ENCODE measurements at regions not wholly inside any gene's neighbourhood (a gene's known extent, or its start where the extent isn't known, plus 50 kb on each side); places are given as distances from the start of the nearest gene placed in this dataset.

DNA sequence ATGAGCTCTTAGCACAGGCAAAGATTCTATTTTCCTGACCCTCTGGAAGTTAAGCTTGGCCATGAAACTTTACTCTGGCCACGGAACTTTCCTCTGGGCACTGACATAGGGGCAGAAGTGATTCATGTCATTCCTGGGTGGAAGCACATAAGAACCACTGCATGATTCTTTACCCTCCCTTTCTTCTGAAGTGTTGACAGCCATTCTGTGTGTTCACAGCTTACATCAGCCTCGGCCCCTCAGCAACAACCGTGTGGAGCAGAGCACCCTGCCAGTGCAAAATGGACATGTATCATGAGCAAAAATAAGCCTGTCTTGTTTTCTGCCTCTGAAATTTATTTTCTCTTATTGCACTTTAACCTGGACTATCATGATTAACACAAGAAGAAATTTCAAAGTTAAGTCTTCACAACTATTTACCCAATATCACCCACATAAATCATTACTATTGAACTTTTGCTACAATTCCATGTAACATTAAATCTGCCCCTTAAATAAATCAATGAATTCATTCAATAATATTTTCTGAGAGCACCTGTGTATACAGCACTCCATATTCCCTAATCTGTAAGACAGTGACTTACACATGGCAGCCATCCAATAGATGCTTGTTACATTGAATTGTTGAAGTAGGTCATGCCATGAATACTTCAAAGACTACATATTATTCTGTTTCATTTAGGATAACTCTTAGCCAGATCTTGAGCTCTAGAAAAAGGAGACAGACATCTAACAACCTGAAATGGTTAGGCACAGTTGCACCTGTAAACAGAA lies 531.9 kb downstream of the IRS1 start:
- no peak for DNase-seq

- DNase-seq, result no peak
Observed at GRCh38 chr2:226256709-226257376, 542.8 kb downstream of the IRS1 start.

DNA sequence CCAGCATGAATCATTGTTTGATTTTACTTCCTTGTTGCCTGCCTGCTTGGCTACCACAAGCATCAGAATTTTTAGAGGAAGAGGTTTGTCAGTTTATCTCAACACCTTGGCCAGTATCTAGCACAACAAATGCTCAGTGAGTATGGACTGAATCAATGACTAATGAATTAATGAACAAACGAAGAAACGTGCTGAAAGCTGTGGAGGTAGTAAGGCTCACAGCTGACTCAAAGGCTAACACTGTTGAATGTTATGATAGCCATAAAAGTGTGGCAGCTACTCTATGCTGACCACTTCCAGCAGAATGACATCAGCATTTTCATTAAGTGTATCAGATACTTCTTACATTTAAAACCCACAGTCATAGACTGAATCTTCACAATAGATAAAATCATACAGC lies 543.4 kb downstream of the IRS1 start:
- no peak for DNase-seq

DNA sequence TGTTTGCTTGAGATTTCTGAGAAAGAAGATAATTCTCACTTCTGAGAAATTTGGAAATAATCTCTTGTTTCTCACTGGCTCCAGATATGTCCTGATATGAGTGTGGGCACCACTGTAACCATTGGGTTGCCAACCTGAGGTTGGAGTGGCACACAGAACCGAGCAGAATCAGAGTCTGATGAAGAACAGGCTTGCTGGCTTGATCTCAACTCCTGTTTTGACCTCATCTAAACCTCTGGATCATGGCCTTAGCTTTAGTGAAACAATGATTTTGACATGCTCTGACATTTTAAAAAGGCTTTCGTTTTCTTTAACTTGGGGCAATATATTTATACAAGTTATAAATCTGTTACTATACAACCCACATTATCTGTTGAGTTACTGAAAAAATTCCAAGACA lies 548.0 kb downstream of the IRS1 start:
- no peak for DNase-seq

GRCh38 chr2:226247289-226248275 lies 552.0 kb downstream of the IRS1 start:
- no peak for DNase-seq

- DNase-seq, result no peak
Observed at GRCh38 chr2:226234187-226234586, 565.4 kb downstream of the IRS1 start.

GRCh38 chr2:226233388-226233787 lies 566.2 kb downstream of the IRS1 start:
- no peak for DNase-seq

GRCh38 chr2:226228080-226228479 lies 571.5 kb downstream of the IRS1 start:
- DNase-seq, result no peak

- no peak for DNase-seq
Observed at GRCh38 chr2:226227341-226227740, 572.3 kb downstream of the IRS1 start.

- DNase-seq, result no peak
Observed at GRCh38 chr2:226223704-226224103, 575.9 kb downstream of the IRS1 start.

- DNase-seq, result no peak
Observed at GRCh38 chr2:226220511-226220910, 579.1 kb downstream of the IRS1 start.

- DNase-seq, result no peak
Observed at GRCh38 chr2:226217191-226217590, 582.4 kb downstream of the IRS1 start.

GRCh38 chr2:226216575-226216974 lies 583.0 kb downstream of the IRS1 start:
- DNase-seq, result no peak

GRCh38 chr2:226215902-226216503 lies 583.6 kb downstream of the IRS1 start:
- peak; percentile 1 to 13 (median 5) for DNase-seq

DNA sequence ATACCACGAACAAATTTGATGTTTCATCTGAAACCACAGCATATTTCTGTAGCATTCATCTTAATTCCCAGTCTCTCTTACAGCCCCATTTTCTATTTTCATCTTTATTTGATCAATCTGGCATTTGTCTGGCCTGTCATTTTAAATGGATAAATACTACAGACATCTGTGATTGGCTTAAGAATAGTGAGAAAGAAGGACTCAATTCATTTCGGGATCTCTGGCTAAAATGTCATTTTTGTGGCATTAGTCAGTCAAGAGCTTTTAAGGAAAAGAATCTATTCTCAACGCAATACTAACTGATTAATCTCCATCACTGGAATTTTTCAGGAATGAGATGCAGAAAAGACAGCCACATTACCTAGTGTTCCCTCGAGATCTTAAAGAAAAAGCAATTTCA lies 585.9 kb downstream of the IRS1 start:
- DNase-seq, result no peak

- DNase-seq, result no peak
Observed at GRCh38 chr2:226211439-226211838, 588.2 kb downstream of the IRS1 start.

GRCh38 chr2:226208726-226209125 lies 590.9 kb downstream of the IRS1 start:
- no peak for DNase-seq

- no peak for DNase-seq
Observed at GRCh38 chr2:226207671-226208070, 591.9 kb downstream of the IRS1 start.

GRCh38 chr2:226199555-226199954 lies 600.1 kb downstream of the IRS1 start:
- no peak for DNase-seq

DNA sequence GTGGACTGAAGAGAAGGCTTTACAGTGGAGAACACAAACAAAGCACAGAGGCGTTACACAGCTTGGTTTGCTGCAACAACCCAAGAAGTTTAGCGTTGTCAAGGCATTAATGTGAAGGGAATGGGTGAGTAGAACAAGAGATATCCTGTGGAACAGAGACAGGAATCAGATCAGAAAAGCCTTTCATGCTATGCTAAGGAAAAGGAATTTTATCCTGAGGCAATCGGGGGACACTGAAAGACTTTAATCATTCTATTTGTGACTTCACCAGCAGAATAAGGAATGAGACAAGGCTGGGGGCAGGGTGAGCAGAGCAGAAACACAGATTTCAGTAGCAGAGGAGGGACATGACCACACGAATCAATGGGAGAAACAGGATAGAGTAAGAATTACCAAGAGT lies 600.7 kb downstream of the IRS1 start:
- no peak for DNase-seq

DNA sequence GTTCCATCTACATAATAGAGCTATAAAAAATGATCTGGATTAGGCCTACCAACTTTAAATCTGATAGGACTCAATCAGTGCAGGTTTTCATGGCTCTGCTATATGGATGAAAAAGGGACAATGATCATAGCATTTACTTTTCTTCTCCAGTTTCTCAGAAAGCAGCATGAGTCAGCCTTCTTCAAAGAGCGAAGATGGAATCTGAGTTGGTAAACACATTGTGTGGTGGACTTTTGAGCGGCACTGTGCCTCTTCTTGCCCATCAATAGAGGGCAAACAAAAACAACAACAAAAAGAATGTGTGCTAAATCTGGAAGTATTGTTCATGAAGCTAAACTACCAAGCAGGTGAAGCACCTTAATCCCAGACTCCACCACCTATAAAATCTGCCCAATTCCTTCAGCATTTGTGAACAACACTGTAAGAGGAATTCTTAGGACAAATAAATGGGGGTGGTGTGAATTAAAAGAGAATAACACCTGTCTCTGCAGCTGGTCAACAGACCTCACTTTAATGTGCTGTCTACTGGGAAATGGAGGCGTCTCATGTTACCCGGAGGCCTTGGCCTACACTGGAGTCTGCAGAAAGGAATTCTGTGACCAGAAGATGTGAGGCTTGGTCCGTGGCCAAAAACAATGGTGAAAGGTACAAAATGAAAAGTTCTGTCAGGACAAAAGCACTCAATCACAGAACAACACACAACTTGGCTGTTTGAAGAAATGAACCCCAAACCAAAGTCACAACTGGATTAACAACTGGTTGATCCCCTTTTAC lies 609.0 kb downstream of the IRS1 start:
- DNase-seq, result no peak

DNA sequence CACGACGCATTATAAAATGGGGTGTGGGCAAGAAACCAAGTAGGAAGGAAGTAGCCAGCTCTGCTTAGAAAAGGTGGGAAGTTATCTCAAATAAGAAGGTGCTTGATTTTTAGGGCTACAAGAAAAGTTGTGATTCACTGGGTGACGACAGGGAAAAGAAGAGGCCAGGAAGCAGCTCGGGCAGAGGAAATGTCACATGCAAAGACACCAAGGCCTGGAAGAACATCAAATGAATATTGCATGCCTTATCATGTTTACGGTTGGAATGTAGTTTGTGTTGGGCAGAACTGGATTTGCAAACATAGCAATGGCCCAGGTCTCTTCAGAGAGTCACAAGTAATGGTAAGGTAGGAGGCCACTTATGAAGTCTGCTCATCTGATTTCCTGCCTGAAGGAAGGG lies 610.6 kb downstream of the IRS1 start:
- no peak for DNase-seq

All from activated naive CD4-positive, alpha-beta T cell (primary cell).